ENCODE measurements at regions not wholly inside any gene's neighbourhood (a gene's known extent, or its start where the extent isn't known, plus 50 kb on each side); places are given as distances from the start of the nearest gene placed in this dataset.

GRCh38 chr11:15519911-15520310 lies 405.2 kb downstream of the INSC start:
- Histone ChIP-seq H3K27me3 (no peaks in the 10 kb centered on the region), H3K4me3 (no peak overlapping the region), H3K36me3 (no peaks in the 10 kb centered on the region), H3K9me3 (peaks cover 0 to 23% (median 0%) of the 10 kb centered on the region in 3 donors), H3K27ac (no peak overlapping the region), H3K4me1 (no peaks in the 10 kb centered on the region)
- 58 to 72% methylated on average over 2 of the region's 2 CpGs for WGBS, 2 donors (ENCODE audit: low coverage in 1 of 2)
- ATAC-seq, result no peak
- TF ChIP-seq CTCF (IDR thresholded peaks at IDR 0.05) (no peak), EP300 (IDR thresholded peaks at IDR 0.05) (no peak), POLR2AphosphoS5 (IDR thresholded peaks at IDR 0.05) (no peak), POLR2A (IDR thresholded peaks at IDR 0.05) (no peak)

GRCh38 chr11:15523543-15523942 lies 408.8 kb downstream of the INSC start:
- Histone ChIP-seq H3K36me3 (no peaks in the 10 kb centered on the region), H3K27me3 (no peaks in the 10 kb centered on the region), H3K27ac (no peak overlapping the region), H3K9me3 (peaks cover 0 to 23% (median 0%) of the 10 kb centered on the region in 3 donors), H3K4me1 (no peaks in the 10 kb centered on the region), H3K4me3 (no peak overlapping the region)
- TF ChIP-seq POLR2A (IDR thresholded peaks at IDR 0.05), result no peak
- TF ChIP-seq CTCF (IDR thresholded peaks at IDR 0.05), result no peak
- TF ChIP-seq EP300 (IDR thresholded peaks at IDR 0.05), result no peak
- TF ChIP-seq POLR2AphosphoS5 (IDR thresholded peaks at IDR 0.05), result no peak
- 40 to 68% methylated on average over 2 of the region's 2 CpGs for WGBS, 2 donors (ENCODE audit: low coverage in 1 of 2)
- no peak for ATAC-seq

GRCh38 chr11:15525582-15525981 lies 410.9 kb downstream of the INSC start:
- Histone ChIP-seq H3K27ac (no peak overlapping the region), H3K4me3 (no peak overlapping the region), H3K9me3 (peaks cover 0 to 23% (median 0%) of the 10 kb centered on the region in 3 donors), H3K4me1 (no peaks in the 10 kb centered on the region), H3K27me3 (no peaks in the 10 kb centered on the region), H3K36me3 (no peaks in the 10 kb centered on the region)
- no peak for ATAC-seq
- TF ChIP-seq POLR2A (IDR thresholded peaks at IDR 0.05), result no peak
- TF ChIP-seq EP300 (IDR thresholded peaks at IDR 0.05), result no peak
- no peak for TF ChIP-seq CTCF (IDR thresholded peaks at IDR 0.05)
- TF ChIP-seq POLR2AphosphoS5 (IDR thresholded peaks at IDR 0.05), result no peak
- no CpG with 5 or more reads among the region's 1 CpG for WGBS, 2 donors (ENCODE audit: low coverage in 1 of 2)

- no peaks in the 10 kb centered on the region for H3K36me3 ChIP-seq
- no peak overlapping the region for H3K4me3 ChIP-seq
- no peaks in the 10 kb centered on the region for H3K4me1 ChIP-seq
- 71 to 100% methylated on average over 1 of the region's 2 CpGs for WGBS, 2 donors (ENCODE audit: low coverage in 1 of 2)
- peaks cover 0 to 23% (median 0%) of the 10 kb centered on the region in 3 donors for H3K9me3 ChIP-seq
- no peak for ATAC-seq
- no peak overlapping the region for H3K27ac ChIP-seq
- no peaks in the 10 kb centered on the region for H3K27me3 ChIP-seq
- no peak for TF ChIP-seq POLR2A (IDR thresholded peaks at IDR 0.05)
- TF ChIP-seq CTCF (IDR thresholded peaks at IDR 0.05), result no peak
- TF ChIP-seq EP300 (IDR thresholded peaks at IDR 0.05), result no peak
- no peak for TF ChIP-seq POLR2AphosphoS5 (IDR thresholded peaks at IDR 0.05)
These were observed 411.3 kb downstream of the INSC start for GRCh38 chr11:15526032-15526431.

GRCh38 chr11:15526859-15527450 lies 412.2 kb downstream of the INSC start:
- Histone ChIP-seq H3K4me1 (no peaks in the 10 kb centered on the region), H3K4me3 (no peak overlapping the region), H3K27me3 (no peaks in the 10 kb centered on the region), H3K36me3 (no peaks in the 10 kb centered on the region), H3K9me3 (peaks cover 0 to 23% (median 0%) of the 10 kb centered on the region in 3 donors), H3K27ac (no peak overlapping the region)
- no peak for ATAC-seq
- 46 to 50% methylated on average over 2 of the region's 2 CpGs for WGBS, 2 donors (ENCODE audit: low coverage in 1 of 2)
- no peak for TF ChIP-seq CTCF (IDR thresholded peaks at IDR 0.05)
- no peak for TF ChIP-seq POLR2AphosphoS5 (IDR thresholded peaks at IDR 0.05)
- TF ChIP-seq POLR2A (IDR thresholded peaks at IDR 0.05), result no peak
- no peak for TF ChIP-seq EP300 (IDR thresholded peaks at IDR 0.05)
